HAP-1 (cell line): ENCODE measurements at regions not wholly inside any gene's neighbourhood (a gene's known extent, or its start where the extent isn't known, plus 50 kb on each side); places are given as distances from the start of the nearest gene placed in this dataset.

Experiments
- DNase-seq, 2 experiments: peaks; one replicate each; pipeline ENCODE4 v3.0.0-alpha.2; 2016 to 2020; ENCODE audit warnings: low spot score in 2 of 2
- H3K27me3 ChIP-seq: fragments of 250-450 bp; sonication (Bioruptor Pico); 2 replicates; pipeline ENCODE4 v1.5.1; 2020; ENCODE audit warnings: low read depth, mild to moderate bottlenecking, moderate library complexity
- H3K36me3 ChIP-seq: fragments of 250-450 bp; sonication (Bioruptor Pico); replicated peaks from 2 replicates; pipeline ENCODE4 v1.5.1; 2020; ENCODE audit warnings: mild to moderate bottlenecking
- H3K4me1 ChIP-seq: fragments of 250-450 bp; sonication (Bioruptor Pico); 2 replicates; pipeline ENCODE4 v1.5.1; 2020; ENCODE audit warnings: mild to moderate bottlenecking
- H3K4me3 ChIP-seq: fragments of 250-450 bp; sonication (Bioruptor Pico); 2 replicates; pipeline ENCODE4 v1.5.1; 2020; ENCODE audit warnings: mild to moderate bottlenecking, moderate library complexity
- H3K9me3 ChIP-seq: fragments of 250-450 bp; sonication (Bioruptor Pico); 2 replicates; pipeline ENCODE4 v1.5.1; 2020; ENCODE audit warnings: mild to moderate bottlenecking, moderate library complexity
- in situ Hi-C: fragments of 300-500 bp; cut with MboI; formaldehyde crosslinking; loops from 3 replicates; pipeline ENCODE4 v1.14.3; 2020; ENCODE audit warnings: low sequenced_read_pairs, inconsistent platforms, mixed read lengths

- in situ Hi-C loops, result loop anchor here (10.0 kb wide), 1 partner anchor 164 kb away; no protein-coding TSS in a partner anchor
- no peaks in the 10 kb centered on the region for H3K36me3 ChIP-seq
- no peak overlapping the region for H3K4me3 ChIP-seq
- no peaks in the 10 kb centered on the region for H3K4me1 ChIP-seq
- H3K9me3 ChIP-seq, result no peaks in the 10 kb centered on the region
- no peaks in the 10 kb centered on the region; the same call in 1 of the 2 replicates for H3K27me3 ChIP-seq
- DNase-seq, result no peak
Measured at GRCh38 chr10:58948303-58948702, 228.1 kb upstream of the PHYHIPL start.

GRCh38 chr10:58950618-58951017 lies 225.8 kb upstream of the PHYHIPL start:
- Histone ChIP-seq H3K4me1 (no peaks in the 10 kb centered on the region), H3K4me3 (no peak overlapping the region), H3K27me3 (no peaks in the 10 kb centered on the region; the same call in 1 of the 2 replicates), H3K36me3 (no peaks in the 10 kb centered on the region), H3K9me3 (no peaks in the 10 kb centered on the region)
- no peak for DNase-seq
- in situ Hi-C loops, result loop anchor here (10.0 to 25.0 kb wide), 3 partner anchors 262 to 862 kb away; no protein-coding TSS in a partner anchor

- no peak for DNase-seq
- in situ Hi-C loops, result loop anchor here (10.0 to 25.0 kb wide), 3 partner anchors 261 to 861 kb away; no protein-coding TSS in a partner anchor
- H3K27me3 ChIP-seq, result no peaks in the 10 kb centered on the region
- H3K4me3 ChIP-seq, result no peak overlapping the region
- H3K4me1 ChIP-seq, result no peaks in the 10 kb centered on the region
- no peaks in the 10 kb centered on the region for H3K36me3 ChIP-seq
- H3K9me3 ChIP-seq, result no peaks in the 10 kb centered on the region
Measured at GRCh38 chr10:58951087-58951486, 225.4 kb upstream of the PHYHIPL start.

GRCh38 chr10:58951746-58952145 lies 224.7 kb upstream of the PHYHIPL start:
- no peaks in the 10 kb centered on the region for H3K27me3 ChIP-seq
- H3K9me3 ChIP-seq, result no peaks in the 10 kb centered on the region
- DNase-seq, result no peak
- H3K4me1 ChIP-seq, result no peaks in the 10 kb centered on the region
- no peaks in the 10 kb centered on the region for H3K36me3 ChIP-seq
- in situ Hi-C loops, result loop anchor here (10.0 to 25.0 kb wide), 3 partner anchors 261 to 861 kb away; no protein-coding TSS in a partner anchor
- no peak overlapping the region for H3K4me3 ChIP-seq

GRCh38 chr10:58952162-58952601 lies 224.3 kb upstream of the PHYHIPL start:
- no peak for DNase-seq
- in situ Hi-C loops, result loop anchor here (10.0 to 25.0 kb wide), 3 partner anchors 260 to 860 kb away; no protein-coding TSS in a partner anchor
- Histone ChIP-seq H3K9me3 (no peaks in the 10 kb centered on the region), H3K36me3 (no peaks in the 10 kb centered on the region), H3K27me3 (no peaks in the 10 kb centered on the region), H3K4me3 (no peak overlapping the region), H3K4me1 (no peaks in the 10 kb centered on the region)

- Histone ChIP-seq H3K4me1 (no peaks in the 10 kb centered on the region), H3K36me3 (no peaks in the 10 kb centered on the region), H3K9me3 (no peaks in the 10 kb centered on the region), H3K27me3 (no peaks in the 10 kb centered on the region), H3K4me3 (no peak overlapping the region)
- in situ Hi-C loops, result loop anchor here (10.0 to 25.0 kb wide), 3 partner anchors 259 to 859 kb away; no protein-coding TSS in a partner anchor
- peak; percentile 40 to 74 for DNase-seq
Measured at GRCh38 chr10:58952747-58953466, 223.5 kb upstream of the PHYHIPL start.

GRCh38 chr10:58954178-58954577 lies 222.3 kb upstream of the PHYHIPL start:
- Histone ChIP-seq H3K4me3 (no peak overlapping the region), H3K36me3 (no peaks in the 10 kb centered on the region), H3K27me3 (no peaks in the 10 kb centered on the region), H3K9me3 (no peaks in the 10 kb centered on the region), H3K4me1 (no peaks in the 10 kb centered on the region)
- in situ Hi-C loops, result loop anchor here (10.0 to 25.0 kb wide), 3 partner anchors 258 to 858 kb away; no protein-coding TSS in a partner anchor
- DNase-seq, result no peak

GRCh38 chr10:58955615-58956014 lies 220.8 kb upstream of the PHYHIPL start:
- H3K27me3 ChIP-seq, result no peaks in the 10 kb centered on the region
- no peaks in the 10 kb centered on the region for H3K4me1 ChIP-seq
- no peaks in the 10 kb centered on the region for H3K9me3 ChIP-seq
- in situ Hi-C loops, result loop anchor here (10.0 to 25.0 kb wide), 3 partner anchors 257 to 857 kb away; no protein-coding TSS in a partner anchor
- DNase-seq, result no peak
- H3K4me3 ChIP-seq, result no peak overlapping the region
- H3K36me3 ChIP-seq, result no peaks in the 10 kb centered on the region

GRCh38 chr10:58956926-58957325 lies 219.5 kb upstream of the PHYHIPL start:
- DNase-seq, result no peak
- in situ Hi-C loops, result loop anchor here (10.0 to 25.0 kb wide), 3 partner anchors 255 to 855 kb away; no protein-coding TSS in a partner anchor
- Histone ChIP-seq H3K36me3 (no peaks in the 10 kb centered on the region), H3K4me3 (no peak overlapping the region), H3K4me1 (no peaks in the 10 kb centered on the region), H3K27me3 (no peaks in the 10 kb centered on the region), H3K9me3 (no peaks in the 10 kb centered on the region)

- no peak overlapping the region for H3K4me3 ChIP-seq
- no peak for DNase-seq
- no peaks in the 10 kb centered on the region for H3K36me3 ChIP-seq
- no peaks in the 10 kb centered on the region for H3K4me1 ChIP-seq
- no peaks in the 10 kb centered on the region; the same call in 1 of the 2 replicates for H3K9me3 ChIP-seq
- H3K27me3 ChIP-seq, result no peaks in the 10 kb centered on the region
- in situ Hi-C loops, result loop anchor here (10.0 to 25.0 kb wide), 3 partner anchors 255 to 855 kb away; no protein-coding TSS in a partner anchor
Measured at GRCh38 chr10:58957517-58957916, 218.9 kb upstream of the PHYHIPL start.

- H3K4me3 ChIP-seq, result no peak overlapping the region
- H3K36me3 ChIP-seq, result no peaks in the 10 kb centered on the region
- no peaks in the 10 kb centered on the region; the same call in 1 of the 2 replicates for H3K9me3 ChIP-seq
- in situ Hi-C loops, result loop anchor here (25.0 kb wide), 2 partner anchors 249 to 849 kb away; no protein-coding TSS in a partner anchor
- H3K4me1 ChIP-seq, result peaks cover 7% of the 10 kb centered on the region
- no peaks in the 10 kb centered on the region for H3K27me3 ChIP-seq
- peak in 1 of 2 experiments; percentile 62 for DNase-seq
Measured at GRCh38 chr10:58963101-58963534, 213.3 kb upstream of the PHYHIPL start.

- Histone ChIP-seq H3K36me3 (no peaks in the 10 kb centered on the region), H3K4me1 (peaks cover 7% of the 10 kb centered on the region), H3K9me3 (no peaks in the 10 kb centered on the region; the same call in 1 of the 2 replicates), H3K27me3 (no peaks in the 10 kb centered on the region), H3K4me3 (no peak overlapping the region)
- peak in 1 of 2 experiments; percentile 14 for DNase-seq
- in situ Hi-C loops, result loop anchor here (25.0 kb wide), 2 partner anchors 249 to 849 kb away; no protein-coding TSS in a partner anchor
Measured at GRCh38 chr10:58963723-58964124, 212.7 kb upstream of the PHYHIPL start.

- no peaks in the 10 kb centered on the region for H3K27me3 ChIP-seq
- H3K36me3 ChIP-seq, result no peaks in the 10 kb centered on the region
- DNase-seq, result no peak
- H3K4me1 ChIP-seq, result peaks cover 7% of the 10 kb centered on the region
- in situ Hi-C loops, result loop anchor here (25.0 kb wide), 2 partner anchors 246 to 846 kb away; no protein-coding TSS in a partner anchor
- no peaks in the 10 kb centered on the region; the same call in 1 of the 2 replicates for H3K9me3 ChIP-seq
- no peak overlapping the region for H3K4me3 ChIP-seq
Measured at GRCh38 chr10:58965855-58966254, 210.6 kb upstream of the PHYHIPL start.
